ENCODE measurements at regions not wholly inside any gene's neighbourhood (a gene's known extent, or its start where the extent isn't known, plus 50 kb on each side); places are given as distances from the start of the nearest gene placed in this dataset.

DNA sequence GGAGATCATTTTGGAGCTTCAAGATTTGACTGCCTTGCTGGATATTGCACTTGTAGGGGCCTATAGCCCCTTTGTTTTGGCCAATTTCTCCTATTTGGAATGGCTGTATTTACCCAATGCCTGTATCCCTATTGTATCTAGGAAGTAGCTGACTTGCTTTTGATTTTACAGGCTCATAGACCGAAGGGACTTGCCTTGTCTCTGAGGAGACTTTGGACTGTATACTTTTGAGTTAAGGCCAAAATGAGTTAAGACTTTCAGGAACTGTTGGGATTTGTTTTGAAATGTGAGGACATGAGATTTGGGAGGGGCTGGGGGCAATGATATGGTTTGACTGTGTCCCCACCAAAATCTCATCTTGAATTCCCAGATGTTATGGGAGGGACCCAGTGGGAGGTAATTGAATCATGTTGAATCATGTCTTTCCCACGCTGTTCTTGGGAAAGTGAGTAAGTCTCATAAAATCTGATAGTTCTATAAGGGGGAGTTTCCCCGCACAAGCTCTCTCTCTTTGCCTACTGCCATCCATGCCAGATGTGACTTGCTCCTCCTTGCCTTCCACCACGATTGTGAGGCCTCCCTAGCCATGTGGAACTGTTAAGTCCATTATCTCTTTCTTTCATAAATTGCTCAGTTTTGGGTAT, 276.1 kb downstream of the LMX1A start:
- TF ChIP-seq CTCF (IDR thresholded peaks at IDR 0.05; ENCODE audit: insufficient read depth, low read depth, low read length) (no peak), EZH2 (IDR thresholded peaks at IDR 0.05; ENCODE audit: insufficient read depth, low read length) (no peak)
